Stimulated activated CD8-positive, alpha-beta memory T cell treated with anti-CD3 and anti-CD28 coated beads, Interleukin-15, amount 100 ng/mL, for 24 hours (primary cell): ENCODE measurements at regions not wholly inside any gene's neighbourhood (a gene's known extent, or its start where the extent isn't known, plus 50 kb on each side); places are given as distances from the start of the nearest gene placed in this dataset.
"Not testable (repeated sequence)": the region's sequence is repeated elsewhere in the genome, so short reads cannot be mapped to it uniquely, and the experiment has no call there.

Experiments used
- DNase-seq: peaks from one replicate; pipeline ENCODE4 v3.0.0-alpha.2; 2020; ENCODE audit warnings: low read depth

DNA sequence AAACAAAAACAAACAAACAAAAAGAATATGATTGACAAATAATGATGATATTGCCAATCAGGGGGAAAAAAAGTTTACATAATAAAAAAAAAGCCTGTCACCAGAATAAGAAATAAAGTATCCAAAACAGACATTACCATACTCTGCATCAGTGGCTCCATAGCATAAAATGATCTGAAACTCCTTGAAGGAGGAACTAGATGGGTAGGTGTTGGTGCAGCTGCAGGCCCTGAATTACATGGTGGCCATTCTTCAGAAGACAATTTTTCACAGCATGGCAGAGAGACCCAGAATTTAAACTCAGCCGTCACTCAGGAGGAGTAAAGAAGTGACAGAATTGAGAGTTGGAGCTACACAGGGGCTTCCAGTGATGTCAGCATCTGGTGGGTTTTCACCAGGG is 60.2 kb downstream of the GLUL start:
- DNase-seq, result no peak

DNA sequence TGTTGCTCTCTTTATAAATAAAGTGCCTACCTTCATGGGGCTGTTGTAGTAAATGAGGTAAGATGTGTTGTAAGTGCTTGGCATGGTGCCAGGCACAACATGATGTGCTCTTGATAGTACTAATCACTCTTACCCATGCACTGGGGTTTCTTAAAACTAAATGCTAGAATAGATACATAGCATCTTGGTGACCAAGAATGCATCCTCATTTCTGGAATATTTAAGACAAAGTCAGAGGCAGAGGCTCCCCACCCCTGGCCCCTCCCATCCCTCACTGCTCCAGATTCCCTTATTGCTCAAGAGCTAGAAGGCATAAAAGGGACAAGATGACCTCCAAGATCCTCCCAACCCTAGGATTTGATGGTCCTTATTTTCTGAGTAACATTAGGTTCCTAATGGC is 61.3 kb downstream of the GLUL start:
- DNase-seq, result no peak

DNA sequence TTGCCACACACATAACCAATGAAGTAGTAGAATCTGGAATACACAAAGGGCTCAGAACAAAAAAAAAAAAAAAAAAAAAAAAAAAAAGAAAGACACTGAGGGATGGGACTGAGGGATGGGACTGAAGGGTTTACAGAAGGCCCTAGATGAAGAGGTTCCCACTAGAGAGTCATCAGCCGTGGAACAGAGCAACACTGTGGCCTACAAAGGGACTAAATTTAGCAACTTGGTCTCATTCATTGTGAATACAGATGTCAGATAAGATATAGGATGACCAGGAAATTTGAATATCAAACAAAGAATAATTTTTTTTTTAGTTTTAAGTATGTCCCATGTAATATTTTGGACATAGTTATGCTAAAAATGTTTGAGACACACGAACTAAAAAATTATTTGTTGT is 62.1 kb downstream of the GLUL start:
- no peak for DNase-seq

DNA sequence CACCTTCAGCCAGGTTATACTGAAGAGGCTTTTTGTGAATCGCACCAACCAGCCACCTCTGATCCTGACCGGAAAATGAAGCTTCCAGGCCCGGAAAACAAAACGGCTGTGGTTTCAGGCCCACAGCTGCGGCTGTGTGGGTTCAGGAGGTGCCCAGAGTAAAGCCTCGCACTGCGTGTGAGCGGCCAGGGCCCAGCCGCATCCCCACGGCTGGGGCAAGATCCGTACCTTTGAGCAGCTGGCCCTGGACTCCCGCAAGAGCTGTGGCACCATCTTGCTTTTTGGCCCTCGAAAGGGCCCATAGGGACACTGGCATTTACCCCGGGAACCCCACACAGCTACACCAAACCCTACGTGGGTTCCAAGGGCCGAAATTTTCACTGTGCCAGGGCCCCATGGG is 63.0 kb downstream of the GLUL start:
- no peak for DNase-seq

DNA sequence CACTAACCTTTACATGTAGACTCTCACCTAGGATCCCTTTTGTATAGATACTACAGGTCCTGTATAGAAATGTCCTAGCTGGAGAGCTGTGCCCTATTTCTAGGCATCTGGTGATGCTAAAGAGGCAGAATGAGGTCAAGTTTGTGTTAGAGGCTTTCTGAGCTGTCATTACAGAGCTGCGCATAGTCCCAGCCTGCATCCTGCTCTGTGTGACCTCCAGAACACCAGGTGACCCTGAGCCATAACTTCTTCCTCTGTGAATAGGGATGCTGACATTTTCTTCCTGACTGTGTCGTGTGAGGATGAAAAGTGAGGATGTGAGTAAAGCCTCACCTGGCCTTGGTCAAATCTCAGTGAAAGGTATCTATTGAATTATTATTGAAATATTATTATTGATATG is 66.3 kb downstream of the GLUL start:
- no peak for DNase-seq

DNA sequence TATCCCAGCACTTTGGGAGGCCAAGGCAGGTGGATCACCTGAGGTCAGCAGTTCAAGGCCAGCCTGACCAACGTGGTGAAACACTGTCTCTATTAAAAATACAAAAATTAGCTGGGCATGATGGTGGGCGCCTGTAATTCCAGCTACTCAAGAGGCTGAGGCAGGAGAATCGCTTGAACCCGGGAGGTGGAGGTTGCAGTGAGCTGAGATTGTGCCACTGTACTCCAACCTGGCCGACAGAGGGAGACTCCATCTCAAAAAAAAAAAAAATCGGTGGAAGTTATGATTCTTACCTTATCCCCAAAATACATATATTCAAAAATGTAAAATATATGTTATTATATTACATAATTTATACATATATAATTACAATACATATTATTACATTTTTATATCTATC is 70.1 kb downstream of the GLUL start:
- not testable (repeated sequence) for DNase-seq

DNA sequence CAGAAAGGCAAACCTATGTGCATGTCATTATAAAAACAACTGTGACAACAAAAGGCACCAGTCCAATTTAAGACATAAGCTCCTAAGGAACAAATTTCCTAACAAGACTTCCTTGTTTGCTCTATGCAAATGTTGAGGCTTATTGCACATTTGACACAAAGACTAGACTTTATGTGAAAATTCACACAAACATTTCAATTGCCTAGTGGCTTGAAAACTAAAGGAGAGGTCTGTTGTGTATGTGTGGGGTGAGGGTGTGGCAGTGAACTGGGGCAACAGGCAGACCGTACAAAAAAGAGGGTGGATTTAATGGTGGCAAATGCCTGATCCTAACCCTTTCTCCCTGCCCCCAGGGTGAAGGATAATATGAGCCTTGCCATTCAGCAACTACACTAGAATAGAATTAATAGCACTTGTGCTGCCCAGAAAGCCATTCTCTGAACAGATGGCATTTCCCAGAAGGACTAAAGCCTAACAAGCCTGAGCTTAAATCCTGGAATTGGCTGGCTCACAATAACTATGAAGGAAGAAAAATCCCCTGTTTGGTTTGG is 73.9 kb downstream of the GLUL start:
- no peak for DNase-seq

DNA sequence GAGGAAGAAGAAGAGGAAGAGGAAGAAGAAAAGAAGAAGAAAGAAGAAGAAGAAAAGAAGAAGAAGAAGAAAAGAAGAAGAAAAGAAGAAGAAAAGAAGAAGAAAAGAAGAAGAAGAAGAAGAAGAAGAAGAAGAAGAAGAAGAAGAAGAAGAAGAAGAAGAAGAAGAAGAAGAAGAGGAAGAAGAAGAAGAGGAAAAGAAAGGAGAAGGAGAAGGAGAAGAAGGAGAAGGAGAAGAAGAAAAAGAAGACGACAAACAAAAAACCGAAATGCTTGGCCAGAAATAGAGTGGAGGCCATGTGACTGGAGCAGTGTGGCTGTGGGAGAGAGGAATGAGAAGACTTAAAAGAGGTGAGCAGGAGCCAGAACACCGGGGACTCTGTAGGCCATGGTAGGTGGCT is 75.1 kb downstream of the GLUL start:
- not testable (repeated sequence) for DNase-seq

DNA sequence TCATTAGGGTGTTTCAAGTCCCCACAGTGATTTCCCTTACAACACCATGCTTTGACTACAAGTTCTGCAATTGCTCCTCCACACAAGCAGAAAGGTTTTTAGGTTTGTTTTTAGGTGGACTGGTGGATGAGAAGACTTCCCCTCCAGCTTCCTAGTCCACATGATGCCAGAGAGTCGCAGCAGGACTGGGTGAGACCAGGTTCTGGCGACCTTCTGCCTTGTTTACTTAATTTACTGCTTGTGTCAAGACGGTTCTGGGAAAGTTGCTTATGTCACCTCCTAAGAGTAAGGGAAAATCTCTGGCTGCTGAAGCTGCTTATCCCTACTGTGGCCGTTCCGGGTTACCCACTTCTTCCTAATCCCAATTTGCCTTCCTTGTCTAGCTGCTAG is 76.4 kb downstream of the GLUL start:
- DNase-seq, result no peak

DNA sequence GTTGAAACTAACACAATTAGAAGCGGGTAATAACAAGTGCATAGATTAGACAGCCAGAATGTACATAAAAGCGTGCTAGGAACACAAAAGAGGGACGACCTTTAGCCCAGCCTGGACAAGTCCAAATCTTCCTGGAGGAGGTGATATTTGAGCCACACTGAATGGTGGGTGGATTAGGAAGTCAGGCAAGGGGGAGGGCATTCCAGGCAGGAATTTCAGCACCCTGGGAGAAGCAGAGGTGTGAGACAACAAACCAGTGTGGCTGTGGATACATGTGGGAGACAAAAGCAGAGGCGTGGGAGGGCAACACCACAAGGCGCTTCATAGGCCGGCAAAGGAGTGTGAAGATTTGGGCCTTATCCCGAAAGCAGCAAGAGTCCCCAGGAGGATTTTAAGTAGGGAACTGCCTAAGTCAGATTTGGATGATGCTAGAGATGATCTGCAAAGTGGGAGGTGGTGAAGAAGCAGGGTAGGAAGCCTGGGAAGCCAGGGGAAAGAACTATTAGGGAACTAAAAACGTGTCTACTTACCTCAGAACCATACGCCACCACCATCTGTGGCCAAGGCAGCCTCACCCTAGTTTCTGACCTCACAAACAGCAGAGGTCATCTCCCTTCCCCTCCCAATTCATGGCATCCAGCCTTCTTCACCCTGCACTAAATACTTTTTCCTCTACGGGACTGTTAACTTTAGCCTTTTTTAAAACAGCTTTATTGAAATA is 81.8 kb downstream of the GLUL start:
- no peak for DNase-seq

DNA sequence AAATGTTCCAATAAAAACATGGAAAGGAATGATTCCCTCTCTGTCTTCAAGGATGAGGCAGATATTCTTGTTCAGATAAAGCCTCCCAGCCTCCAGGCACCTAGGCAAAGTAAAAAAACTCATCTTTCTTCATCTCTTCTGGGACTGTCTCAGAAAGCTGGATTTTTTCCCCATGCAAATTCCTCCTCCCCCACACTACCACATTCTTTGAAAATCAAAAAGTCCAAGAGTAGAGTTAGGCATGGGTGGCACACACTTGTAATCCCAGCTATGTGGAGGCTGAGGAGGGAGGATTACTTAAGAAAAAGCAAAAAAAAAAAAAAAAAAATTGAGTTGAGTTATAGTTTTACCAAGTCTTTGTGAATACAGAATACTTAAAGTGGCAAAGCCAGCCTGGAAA is 82.8 kb downstream of the GLUL start:
- DNase-seq, result no peak

DNA sequence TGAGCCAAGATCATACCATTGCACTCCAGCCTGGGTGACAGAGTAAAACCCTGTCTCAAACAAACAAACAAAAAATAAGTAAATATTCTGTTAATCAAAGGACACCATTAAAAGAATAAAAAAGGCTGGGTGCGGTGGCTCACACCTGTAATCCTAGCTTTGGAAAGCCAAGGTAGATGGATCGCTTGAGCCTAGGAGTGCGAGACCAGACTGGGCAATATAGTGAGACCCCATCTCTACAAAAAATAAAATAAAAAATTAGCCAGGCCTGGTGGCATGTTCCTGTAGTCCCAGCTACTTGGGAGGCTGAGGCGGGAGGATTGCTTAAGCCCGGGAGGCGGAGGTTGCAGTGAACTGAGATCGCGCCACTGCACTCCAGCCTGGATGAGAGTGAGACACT is 84.1 kb downstream of the GLUL start:
- not testable (repeated sequence) for DNase-seq

DNA sequence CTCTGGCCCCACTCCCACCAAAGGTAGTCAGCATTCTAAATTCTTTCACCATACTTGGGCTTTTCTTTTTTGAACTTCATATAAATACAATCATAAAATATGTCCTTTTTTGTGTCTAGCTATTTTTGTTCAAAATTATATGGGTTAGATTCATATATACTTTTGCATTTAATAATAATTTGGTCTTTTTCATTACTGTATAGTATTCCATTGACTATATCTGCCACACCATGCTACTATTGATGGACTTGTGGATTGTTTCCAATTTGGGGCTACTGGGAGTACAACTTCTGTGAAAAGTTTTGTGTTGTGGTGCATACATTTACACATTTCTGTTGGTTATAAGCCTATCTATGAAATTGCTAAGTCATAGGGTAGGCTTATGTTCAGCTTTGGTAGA is 85.7 kb downstream of the GLUL start:
- no peak for DNase-seq

DNA sequence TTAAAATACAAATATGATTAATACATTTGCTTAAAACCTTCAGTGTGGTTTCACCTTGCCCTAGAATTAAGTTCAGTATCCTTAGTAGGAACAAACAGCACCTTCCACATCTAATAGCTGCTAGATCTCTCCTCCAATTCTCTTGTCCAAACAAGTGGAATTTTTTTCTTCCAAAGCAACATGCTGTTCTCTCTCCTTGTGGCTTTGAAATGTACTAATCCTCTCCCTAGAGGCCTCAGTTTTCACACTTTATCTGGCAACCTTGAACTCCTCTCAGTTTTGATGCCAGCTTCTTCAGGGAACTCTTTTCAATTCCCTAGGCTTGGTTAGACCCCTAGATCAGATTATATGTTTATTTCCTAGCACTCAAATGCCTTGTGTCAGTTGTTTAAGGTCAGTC is 87.0 kb downstream of the GLUL start:
- DNase-seq, result no peak

DNA sequence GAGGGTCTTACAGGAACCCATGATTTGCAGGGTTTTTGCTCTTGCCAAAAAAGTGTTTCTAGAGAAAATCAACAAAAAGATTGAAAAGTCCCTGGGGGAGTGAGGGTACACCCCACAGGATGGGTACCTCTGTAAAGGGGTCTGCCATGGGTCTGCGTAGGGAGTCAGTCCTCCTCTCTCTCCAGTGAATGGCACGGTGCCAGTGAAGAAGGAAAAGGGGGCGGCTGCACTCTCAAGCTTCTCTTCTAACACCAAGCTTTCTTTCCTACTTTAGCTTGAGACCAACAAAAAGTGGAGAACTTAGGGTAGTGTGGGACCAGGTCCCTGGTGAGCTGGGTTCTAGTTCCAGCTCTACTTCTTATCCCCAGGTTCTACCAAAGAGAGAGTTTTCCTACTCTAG is 87.4 kb downstream of the GLUL start:
- no peak for DNase-seq

DNA sequence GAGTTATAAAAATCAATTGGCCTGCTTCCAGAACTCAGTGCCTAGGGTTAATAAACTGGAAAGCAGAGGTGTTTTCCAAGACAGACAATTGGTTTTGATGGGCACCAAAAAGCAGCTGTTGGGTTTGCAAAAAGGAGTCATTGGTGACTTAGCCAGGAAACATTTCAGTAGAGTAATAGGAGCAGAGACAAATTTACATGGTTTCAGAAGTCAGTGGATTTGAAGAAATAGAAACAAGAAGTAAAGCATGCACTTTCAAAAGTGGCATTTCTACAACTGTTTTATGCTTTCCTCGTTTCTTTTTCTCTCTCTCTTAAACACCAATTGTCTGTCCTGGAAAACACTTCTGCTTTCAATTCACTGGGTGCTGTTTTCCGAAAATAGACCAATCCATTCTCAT is 87.8 kb downstream of the GLUL start:
- no peak for DNase-seq

DNA sequence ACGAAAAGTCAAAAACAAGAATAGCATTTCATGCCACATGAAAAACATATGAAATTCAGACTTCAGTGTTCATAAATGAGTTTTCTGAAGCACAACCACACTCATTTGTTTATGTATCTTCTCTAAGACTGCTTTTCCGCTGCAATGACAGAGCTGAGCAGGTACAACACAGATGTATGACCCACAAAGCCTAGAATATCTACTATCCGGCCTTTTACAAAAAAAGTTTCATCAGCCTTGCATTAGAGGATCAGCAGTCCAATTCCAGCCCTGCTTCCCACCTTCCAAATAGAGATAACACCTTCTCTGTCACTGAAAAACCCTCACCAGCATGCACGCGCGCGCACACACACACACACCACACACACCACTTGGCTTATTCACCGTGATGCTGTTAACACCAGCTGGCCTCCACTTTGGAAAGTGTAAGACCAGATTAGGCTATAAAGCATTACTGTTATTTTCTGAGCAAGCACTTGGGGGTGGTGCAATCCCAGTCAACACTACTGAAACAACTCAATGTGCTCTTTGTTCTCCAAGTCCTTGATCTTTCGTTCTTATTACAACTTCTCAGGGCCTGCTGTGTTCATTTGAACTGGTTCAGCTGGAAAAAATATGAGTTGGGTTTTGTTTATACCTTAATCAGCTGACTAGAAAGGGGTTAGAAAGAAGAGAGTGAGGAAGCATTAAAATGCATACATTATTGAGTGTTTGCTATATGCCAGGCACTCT is 90.0 kb downstream of the GLUL start:
- no peak for DNase-seq

DNA sequence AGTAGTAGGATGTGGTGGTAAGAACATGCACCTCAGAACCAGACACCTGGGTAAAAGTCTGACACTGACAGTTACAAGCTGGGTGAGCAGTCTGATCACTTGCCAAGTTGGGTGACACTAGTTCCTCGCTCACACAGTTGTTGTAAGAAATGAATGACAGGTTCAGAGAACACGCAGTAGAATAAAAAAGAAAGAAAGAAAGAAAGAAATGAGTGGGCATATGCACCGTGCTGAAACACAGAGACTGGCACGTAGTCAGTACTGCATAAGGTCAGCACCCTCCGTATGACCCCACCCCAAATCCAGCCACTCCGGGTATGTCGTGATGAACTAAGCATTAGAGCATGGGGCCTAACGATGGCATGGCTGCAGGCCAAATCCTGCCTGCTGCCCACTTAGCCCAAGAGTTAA is 90.6 kb downstream of the GLUL start:
- no peak for DNase-seq

DNA sequence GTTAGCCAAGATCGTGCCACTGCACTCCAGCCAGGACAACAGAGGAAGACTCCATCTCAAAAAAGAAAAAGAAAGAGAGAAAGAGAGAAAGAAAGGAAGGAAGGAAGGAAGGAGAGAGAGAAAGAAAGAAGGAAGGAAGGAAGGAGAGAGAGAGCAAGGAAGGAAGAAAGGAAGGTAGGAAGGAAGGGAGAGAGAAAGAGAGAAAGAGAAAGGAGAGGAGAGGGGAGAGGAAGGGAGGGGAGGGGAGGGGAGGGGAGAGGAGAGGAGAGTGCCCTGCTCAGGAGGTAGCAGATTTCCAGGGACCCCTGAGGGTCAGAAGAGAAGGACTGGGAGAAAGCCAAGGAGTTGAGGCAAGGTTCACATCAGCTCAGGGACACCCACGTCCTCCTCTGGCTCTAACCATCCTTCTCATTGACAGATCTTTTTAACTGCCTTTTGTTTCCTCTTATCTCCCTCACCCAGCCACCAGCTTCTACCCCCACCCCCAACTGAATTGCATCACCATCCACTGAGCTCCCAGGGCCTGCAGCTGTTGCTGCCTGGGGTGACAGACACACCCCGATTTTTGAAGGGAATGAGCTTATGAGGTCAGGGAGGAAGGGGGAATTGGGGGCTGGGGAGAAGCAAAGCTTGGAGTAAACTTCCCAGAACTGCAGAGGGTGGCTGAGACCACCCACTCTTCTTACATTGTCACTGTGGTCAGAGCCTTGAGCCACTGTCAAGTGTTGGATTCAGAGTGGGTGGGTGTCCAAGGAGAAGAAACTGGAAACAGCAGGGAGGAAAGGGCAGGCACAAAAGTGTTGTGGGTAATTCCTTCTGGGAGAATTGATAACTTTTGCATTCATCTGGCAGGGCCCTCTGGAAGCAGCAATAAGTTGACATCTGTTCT is 91.6 kb downstream of the GLUL start:
- no peak for DNase-seq

DNA sequence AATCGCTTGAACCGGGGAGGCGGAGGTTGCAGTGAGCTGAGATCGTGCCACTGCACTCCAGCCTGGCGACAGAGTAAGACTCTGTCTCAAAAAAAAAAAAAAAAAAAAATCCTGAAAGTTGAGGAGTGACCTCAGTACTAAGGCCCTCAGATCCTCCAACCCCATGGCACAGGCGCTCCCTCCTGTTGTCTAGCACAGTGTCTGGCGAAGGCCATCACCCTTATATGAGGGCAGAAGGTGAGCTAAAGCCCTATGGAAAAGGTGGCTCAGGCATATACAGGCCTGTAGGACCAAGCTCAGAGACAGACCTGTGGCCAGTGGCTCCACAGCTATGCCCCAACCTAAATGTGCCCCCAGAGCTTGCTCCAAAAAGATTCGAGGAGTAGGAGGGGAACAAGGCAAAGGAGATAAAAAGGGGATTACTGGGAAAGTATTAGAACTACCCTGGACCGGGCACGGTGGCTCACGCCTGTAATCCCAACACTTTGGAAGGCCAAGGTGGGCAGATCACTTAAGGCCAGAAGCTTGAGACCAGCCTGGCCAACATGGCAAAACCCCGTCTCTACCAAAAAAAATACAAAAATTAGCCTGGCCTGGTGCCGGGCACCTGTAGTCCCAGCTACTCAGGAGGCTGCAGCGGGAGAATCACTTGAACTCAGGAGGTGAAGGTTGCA is 92.4 kb downstream of the GLUL start:
- not testable (repeated sequence) for DNase-seq

DNA sequence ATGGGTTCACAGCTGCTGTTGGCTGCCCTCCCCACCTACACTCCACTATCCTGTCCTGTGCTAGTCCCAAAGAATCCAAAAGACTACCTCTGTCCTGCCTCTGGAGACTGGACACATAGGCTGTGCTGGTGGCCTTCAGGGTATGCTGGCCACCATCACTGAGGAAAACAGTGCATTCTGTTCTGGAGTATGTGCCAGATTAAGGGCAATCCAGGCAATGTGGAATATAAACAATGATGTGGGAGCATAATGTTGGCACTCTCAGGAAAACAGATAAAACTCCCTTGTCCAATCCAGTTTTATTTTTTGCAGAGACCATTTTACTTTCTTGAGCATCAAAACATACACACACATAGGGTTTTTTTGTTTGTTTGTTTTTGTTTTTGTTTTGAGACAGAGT is 94.3 kb downstream of the GLUL start:
- no peak for DNase-seq

DNA sequence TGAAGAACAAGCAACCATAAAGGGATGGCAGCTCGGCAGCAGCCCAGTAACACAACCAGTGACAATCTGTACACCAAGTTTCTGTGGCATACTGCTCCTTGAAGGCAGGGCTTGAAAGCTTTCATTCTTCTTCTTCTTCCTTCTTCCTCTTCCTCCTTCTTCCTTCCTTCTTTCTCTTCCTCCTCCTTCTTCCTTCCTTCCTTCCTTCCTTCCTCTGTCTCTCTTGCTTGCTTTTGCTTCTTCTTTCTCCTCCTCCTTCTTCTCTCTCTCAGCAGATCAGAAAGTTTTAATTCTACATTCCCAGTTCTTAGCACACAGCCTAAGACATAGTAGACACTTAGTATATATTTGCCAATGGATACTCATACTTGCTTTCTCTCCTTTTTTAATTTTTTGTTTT is 95.9 kb downstream of the GLUL start:
- DNase-seq, result no peak
